Body of pancreas (tissue), 4 donors: ENCODE measurements at regions not wholly inside any gene's neighbourhood (a gene's known extent, or its start where the extent isn't known, plus 50 kb on each side); places are given as distances from the start of the nearest gene placed in this dataset.

Source experiments
- POLR2A ChIP-seq, 3 donors: fragments of 450-650 bp; IDR thresholded peaks; one replicate each; pipeline ENCODE4 v1.6.1; 2016; ENCODE audit warnings: antibody characterized with exemption in 3 of 3, mild to moderate bottlenecking in 2 of 3
- TF ChIP-seq, protein P1 (sequence below), 7 experiments: fragments of 450-650 bp in 4 of 7; fragments of 200-600 bp in 3 of 7; sonication (generic) in 3 of 7; IDR thresholded peaks; one replicate each; pipeline ENCODE4 v1.5.1; 2016 to 2019; ENCODE audit warnings: antibody characterized with exemption in 7 of 7

DNA sequence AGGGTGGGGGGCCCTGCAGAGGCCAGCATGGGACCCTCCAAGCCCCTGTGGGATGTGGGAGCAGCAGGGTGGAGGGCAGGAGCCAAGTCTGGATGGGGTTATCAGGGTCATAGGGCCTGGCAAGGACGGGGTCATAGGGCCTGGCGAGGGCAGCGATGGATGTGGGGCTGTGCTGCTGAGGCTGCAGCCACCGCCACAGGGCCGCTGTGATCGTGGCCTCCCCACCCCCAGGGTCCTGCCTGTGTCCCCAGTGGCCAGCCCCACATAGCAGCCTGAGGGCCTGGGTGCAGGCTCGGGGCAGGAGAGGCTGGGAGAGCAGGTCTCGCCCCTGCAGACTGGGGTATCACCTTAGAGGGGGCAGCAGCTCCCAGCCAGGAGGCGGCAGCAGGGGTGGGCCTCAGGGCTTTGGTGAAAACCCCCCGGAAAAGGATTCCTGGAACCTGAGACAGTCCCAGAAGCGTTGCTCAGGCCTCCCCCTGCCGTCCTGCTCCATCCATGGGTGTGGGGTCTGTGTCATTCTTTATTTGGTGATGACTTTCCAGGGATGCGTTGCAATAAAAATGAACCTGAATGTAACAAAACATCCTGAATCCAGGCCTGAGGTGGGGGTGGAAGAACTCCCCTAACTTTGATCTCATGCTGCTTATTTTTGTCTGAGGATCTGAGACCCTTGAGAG lies 107.3 kb upstream of the SHH start:
- TF ChIP-seq POLR2A (IDR thresholded peaks at IDR 0.05) = no peak
- TF ChIP-seq, protein P1, sequence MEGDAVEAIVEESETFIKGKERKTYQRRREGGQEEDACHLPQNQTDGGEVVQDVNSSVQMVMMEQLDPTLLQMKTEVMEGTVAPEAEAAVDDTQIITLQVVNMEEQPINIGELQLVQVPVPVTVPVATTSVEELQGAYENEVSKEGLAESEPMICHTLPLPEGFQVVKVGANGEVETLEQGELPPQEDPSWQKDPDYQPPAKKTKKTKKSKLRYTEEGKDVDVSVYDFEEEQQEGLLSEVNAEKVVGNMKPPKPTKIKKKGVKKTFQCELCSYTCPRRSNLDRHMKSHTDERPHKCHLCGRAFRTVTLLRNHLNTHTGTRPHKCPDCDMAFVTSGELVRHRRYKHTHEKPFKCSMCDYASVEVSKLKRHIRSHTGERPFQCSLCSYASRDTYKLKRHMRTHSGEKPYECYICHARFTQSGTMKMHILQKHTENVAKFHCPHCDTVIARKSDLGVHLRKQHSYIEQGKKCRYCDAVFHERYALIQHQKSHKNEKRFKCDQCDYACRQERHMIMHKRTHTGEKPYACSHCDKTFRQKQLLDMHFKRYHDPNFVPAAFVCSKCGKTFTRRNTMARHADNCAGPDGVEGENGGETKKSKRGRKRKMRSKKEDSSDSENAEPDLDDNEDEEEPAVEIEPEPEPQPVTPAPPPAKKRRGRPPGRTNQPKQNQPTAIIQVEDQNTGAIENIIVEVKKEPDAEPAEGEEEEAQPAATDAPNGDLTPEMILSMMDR (IDR thresholded peaks at IDR 0.05) = no peak
